ENCODE measurements at regions not wholly inside any gene's neighbourhood (a gene's known extent, or its start where the extent isn't known, plus 50 kb on each side); places are given as distances from the start of the nearest gene placed in this dataset.

GRCh38 chr3:159796226-159796625 lies 192.4 kb upstream of the IL12A start:
- Mint-ChIP-seq H3K27me3 (ENCODE audit: low read depth) (peaks cover 7% of the 10 kb centered on the region), H3K4me1 (ENCODE audit: low read depth) (peaks cover 3% of the 10 kb centered on the region), H3K9me3 (no peaks in the 10 kb centered on the region), H3K27ac (no peak overlapping the region), H3K4me3 (no peak overlapping the region), H3K36me3 (ENCODE audit: low read depth) (no peaks in the 10 kb centered on the region)
- CTCF ChIA-PET: interaction anchor here (1.4 kb wide), 1 partner anchor 9 kb away, joined by 3 read pairs; no protein-coding TSS in a partner anchor
- DNase-seq: no peak
- intact Hi-C loops (cut with micrococcal nuclease): no loop called here

GRCh38 chr3:159796744-159797143 lies 191.9 kb upstream of the IL12A start:
- no peak for DNase-seq
- CTCF ChIA-PET: interaction anchor here (1.4 kb wide), 1 partner anchor 8 kb away, joined by 3 read pairs; no protein-coding TSS in a partner anchor
- Mint-ChIP-seq H3K4me1 (ENCODE audit: low read depth) (peaks cover 3% of the 10 kb centered on the region), H3K36me3 (ENCODE audit: low read depth) (no peaks in the 10 kb centered on the region), H3K27ac (no peak overlapping the region), H3K4me3 (no peak overlapping the region), H3K9me3 (no peaks in the 10 kb centered on the region), H3K27me3 (ENCODE audit: low read depth) (peaks cover 7% of the 10 kb centered on the region)
- intact Hi-C loops (cut with micrococcal nuclease): no loop called here

GRCh38 chr3:159797771-159798170 lies 190.9 kb upstream of the IL12A start:
- intact Hi-C loops (cut with micrococcal nuclease): no loop called here
- no peak for DNase-seq
- no peak overlapping the region for H3K4me3 Mint-ChIP-seq
- H3K27ac Mint-ChIP-seq: no peak overlapping the region
- CTCF ChIA-PET: interaction anchor here (1.4 kb wide), 1 partner anchor 7 kb away, joined by 3 read pairs; no protein-coding TSS in a partner anchor
- no peaks in the 10 kb centered on the region for H3K36me3 Mint-ChIP-seq (ENCODE audit: low read depth)
- peaks cover 6% of the 10 kb centered on the region for H3K27me3 Mint-ChIP-seq (ENCODE audit: low read depth)
- H3K9me3 Mint-ChIP-seq: no peaks in the 10 kb centered on the region
- peaks cover 3% of the 10 kb centered on the region for H3K4me1 Mint-ChIP-seq (ENCODE audit: low read depth)

DNA sequence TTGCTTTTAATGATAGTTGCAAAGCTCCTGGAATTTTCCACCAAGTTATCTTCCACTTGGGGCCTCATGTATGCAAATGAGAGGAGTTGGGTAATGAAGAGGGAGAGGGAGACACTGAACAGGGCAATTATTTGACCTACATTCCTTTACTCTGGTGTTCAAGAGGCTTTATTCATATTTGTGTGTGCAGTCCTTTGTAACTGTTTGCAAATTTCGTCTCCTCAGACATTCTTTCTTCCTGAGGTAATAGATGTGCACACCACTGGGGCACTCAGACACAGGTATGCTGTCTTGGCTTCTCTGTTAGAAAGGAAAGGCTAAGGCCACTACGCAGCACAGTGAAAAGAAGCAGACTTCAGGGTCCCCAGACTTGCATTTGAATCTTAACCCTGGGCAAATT lies 189.7 kb upstream of the IL12A start:
- no peak overlapping the region for H3K4me3 Mint-ChIP-seq
- H3K9me3 Mint-ChIP-seq: no peaks in the 10 kb centered on the region
- CTCF ChIA-PET: no interaction called here
- H3K36me3 Mint-ChIP-seq (ENCODE audit: low read depth): no peaks in the 10 kb centered on the region
- no peak for DNase-seq
- H3K27ac Mint-ChIP-seq: no peak overlapping the region
- H3K27me3 Mint-ChIP-seq (ENCODE audit: low read depth): peaks cover 2% of the 10 kb centered on the region
- H3K4me1 Mint-ChIP-seq (ENCODE audit: low read depth): peaks cover 1% of the 10 kb centered on the region
- intact Hi-C loops (cut with micrococcal nuclease): no loop called here

- Mint-ChIP-seq H3K9me3 (no peaks in the 10 kb centered on the region), H3K4me1 (ENCODE audit: low read depth) (peaks cover 1% of the 10 kb centered on the region), H3K27ac (no peak overlapping the region), H3K27me3 (ENCODE audit: low read depth) (peaks cover 2% of the 10 kb centered on the region), H3K4me3 (no peak overlapping the region), H3K36me3 (ENCODE audit: low read depth) (no peaks in the 10 kb centered on the region)
- DNase-seq: no peak
- intact Hi-C loops (cut with micrococcal nuclease): loop anchor here (10.0 kb wide), 1 partner anchor 886 kb away; no protein-coding TSS in a partner anchor
- CTCF ChIA-PET: interaction anchor here (0.6 kb wide), 1 partner anchor 536 kb away, joined by 4 read pairs; no protein-coding TSS in a partner anchor
Observed at GRCh38 chr3:159800434-159801155, 188.0 kb upstream of the IL12A start.

DNA sequence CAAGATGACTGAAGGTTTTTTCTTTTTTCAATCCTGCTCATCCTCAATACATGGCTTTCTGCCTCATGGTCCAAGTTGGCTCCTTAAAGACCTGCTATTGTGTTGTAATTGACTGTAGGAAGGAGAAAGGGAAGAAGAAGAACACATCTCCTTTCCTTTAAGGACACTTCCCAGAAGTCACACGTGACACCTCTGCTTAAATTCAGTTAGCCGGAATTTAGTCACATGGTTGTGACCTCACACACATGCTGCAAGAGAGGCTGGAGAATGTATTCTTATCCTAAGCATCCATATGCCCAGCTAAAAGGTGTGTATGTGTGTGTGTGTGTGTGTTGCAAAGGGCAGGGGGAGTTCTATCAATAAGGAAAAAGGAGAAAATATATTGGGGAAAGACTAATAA lies 185.8 kb upstream of the IL12A start:
- CTCF ChIA-PET: no interaction called here
- Mint-ChIP-seq H3K36me3 (ENCODE audit: low read depth) (no peaks in the 10 kb centered on the region), H3K27ac (no peak overlapping the region), H3K4me3 (no peak overlapping the region), H3K27me3 (ENCODE audit: low read depth) (no peaks in the 10 kb centered on the region), H3K4me1 (ENCODE audit: low read depth) (no peaks in the 10 kb centered on the region), H3K9me3 (no peaks in the 10 kb centered on the region)
- no peak for DNase-seq
- intact Hi-C loops (cut with micrococcal nuclease): loop anchor here (10.0 kb wide), 1 partner anchor 888 kb away; no protein-coding TSS in a partner anchor

DNA sequence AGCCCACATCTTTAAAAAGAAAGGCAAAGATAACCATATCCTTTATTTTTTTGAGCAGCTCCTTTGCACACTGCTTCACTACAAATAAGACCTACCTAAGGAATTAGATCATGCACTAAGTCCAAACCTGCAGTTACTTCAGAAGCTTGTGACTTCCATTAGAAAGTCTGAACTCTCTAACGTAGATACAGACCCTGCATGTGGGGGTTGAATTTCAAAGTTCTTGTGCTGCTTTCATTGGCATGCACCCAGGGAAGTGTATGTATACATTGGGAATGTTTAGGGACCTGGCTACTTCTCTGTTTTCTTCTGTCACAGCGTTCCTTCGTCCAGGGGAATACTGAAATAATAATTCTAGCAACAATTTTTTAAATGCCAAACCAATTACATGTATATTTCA lies 185.2 kb upstream of the IL12A start:
- H3K36me3 Mint-ChIP-seq (ENCODE audit: low read depth): no peaks in the 10 kb centered on the region
- no peaks in the 10 kb centered on the region for H3K9me3 Mint-ChIP-seq
- H3K4me1 Mint-ChIP-seq (ENCODE audit: low read depth): no peaks in the 10 kb centered on the region
- no peaks in the 10 kb centered on the region for H3K27me3 Mint-ChIP-seq (ENCODE audit: low read depth)
- H3K27ac Mint-ChIP-seq: no peak overlapping the region
- no peak for DNase-seq
- CTCF ChIA-PET: interaction anchor here (0.8 kb wide), 1 partner anchor 531 kb away, joined by 3 read pairs; no protein-coding TSS in a partner anchor
- H3K4me3 Mint-ChIP-seq: no peak overlapping the region
- intact Hi-C loops (cut with micrococcal nuclease): loop anchor here (10.0 kb wide), 1 partner anchor 889 kb away; no protein-coding TSS in a partner anchor

GRCh38 chr3:159804726-159805410 lies 183.8 kb upstream of the IL12A start:
- CTCF ChIA-PET: interaction anchor here (0.7 to 2.4 kb wide), 5 partner anchors 8 to 544 kb away, joined by 3 to 16 read pairs (median 5); no protein-coding TSS in a partner anchor
- Mint-ChIP-seq H3K9me3 (no peaks in the 10 kb centered on the region), H3K4me3 (no peak overlapping the region), H3K4me1 (ENCODE audit: low read depth) (no peaks in the 10 kb centered on the region), H3K36me3 (ENCODE audit: low read depth) (no peaks in the 10 kb centered on the region), H3K27ac (no peak overlapping the region), H3K27me3 (ENCODE audit: low read depth) (no peaks in the 10 kb centered on the region)
- intact Hi-C loops (cut with micrococcal nuclease): loop anchor here (1.0 to 10.0 kb wide), 4 partner anchors 483 to 958 kb away; no protein-coding TSS in a partner anchor
- peak; percentile 57 for DNase-seq

DNA sequence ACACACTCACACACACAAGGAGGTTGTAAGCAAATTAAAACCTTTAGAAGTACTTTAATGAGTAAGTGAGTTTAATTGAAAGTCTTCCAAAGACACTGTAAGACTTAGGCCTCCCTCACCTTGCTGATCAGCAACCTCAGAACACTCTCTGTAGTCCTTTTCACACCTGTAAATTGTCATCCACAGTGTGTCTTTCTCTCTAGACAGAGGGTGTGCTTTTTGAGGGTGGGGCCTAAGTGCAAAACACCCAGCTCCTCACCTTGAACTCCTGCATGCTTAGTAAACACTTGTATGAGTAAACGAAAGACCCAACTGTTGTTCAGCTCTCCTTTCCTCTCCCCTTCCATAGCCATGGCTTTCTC lies 183.2 kb upstream of the IL12A start:
- no peak for DNase-seq
- CTCF ChIA-PET: interaction anchor here (1.2 to 2.4 kb wide), 4 partner anchors 8 to 539 kb away, joined by 3 to 16 read pairs (median 6); no protein-coding TSS in a partner anchor
- H3K27me3 Mint-ChIP-seq (ENCODE audit: low read depth): peaks cover 2% of the 10 kb centered on the region
- intact Hi-C loops (cut with micrococcal nuclease): loop anchor here (1.0 to 10.0 kb wide), 4 partner anchors 483 to 959 kb away; no protein-coding TSS in a partner anchor
- no peaks in the 10 kb centered on the region for H3K4me1 Mint-ChIP-seq (ENCODE audit: low read depth)
- H3K4me3 Mint-ChIP-seq: no peak overlapping the region
- no peaks in the 10 kb centered on the region for H3K36me3 Mint-ChIP-seq (ENCODE audit: low read depth)
- H3K27ac Mint-ChIP-seq: no peak overlapping the region
- H3K9me3 Mint-ChIP-seq: no peaks in the 10 kb centered on the region

DNA sequence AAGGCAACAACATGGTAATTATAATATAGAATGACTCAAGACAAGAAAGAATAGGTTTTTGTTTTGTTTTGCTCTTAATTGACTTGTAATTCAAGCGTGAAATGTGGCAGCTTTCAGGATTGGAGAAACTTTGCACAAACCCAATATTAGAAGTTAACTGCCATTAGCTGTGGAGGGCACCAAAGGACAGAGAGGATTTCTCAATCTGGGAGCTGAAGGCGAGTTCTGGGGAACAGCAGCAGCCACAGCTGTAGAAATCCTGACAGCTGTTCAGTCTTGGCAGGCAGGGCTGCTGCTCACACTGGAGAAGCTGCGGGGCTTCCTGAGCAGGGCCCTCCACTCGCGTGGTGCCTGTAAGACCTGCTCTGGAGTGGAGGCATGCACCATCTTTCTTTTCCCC lies 182.2 kb upstream of the IL12A start:
- no peak overlapping the region for H3K4me3 Mint-ChIP-seq
- H3K27me3 Mint-ChIP-seq (ENCODE audit: low read depth): peaks cover 2% of the 10 kb centered on the region
- CTCF ChIA-PET: interaction anchor here (0.6 to 2.4 kb wide), 4 partner anchors 13 to 540 kb away, joined by 3 to 16 read pairs (median 6); no protein-coding TSS in a partner anchor
- no peak overlapping the region for H3K27ac Mint-ChIP-seq
- no peaks in the 10 kb centered on the region for H3K36me3 Mint-ChIP-seq (ENCODE audit: low read depth)
- no peak for DNase-seq
- H3K4me1 Mint-ChIP-seq (ENCODE audit: low read depth): no peaks in the 10 kb centered on the region
- H3K9me3 Mint-ChIP-seq: no peaks in the 10 kb centered on the region
- intact Hi-C loops (cut with micrococcal nuclease): loop anchor here (10.0 kb wide), 1 partner anchor 892 kb away; no protein-coding TSS in a partner anchor

GRCh38 chr3:159807137-159808040 lies 181.2 kb upstream of the IL12A start:
- no peaks in the 10 kb centered on the region for H3K36me3 Mint-ChIP-seq (ENCODE audit: low read depth)
- no peak for DNase-seq
- intact Hi-C loops (cut with micrococcal nuclease): loop anchor here (10.0 kb wide), 1 partner anchor 893 kb away; no protein-coding TSS in a partner anchor
- H3K27ac Mint-ChIP-seq: no peak overlapping the region
- H3K4me1 Mint-ChIP-seq (ENCODE audit: low read depth): no peaks in the 10 kb centered on the region
- H3K4me3 Mint-ChIP-seq: no peak overlapping the region
- CTCF ChIA-PET: interaction anchor here (0.9 to 1.2 kb wide), 2 partner anchors 485 to 543 kb away, joined by 3 read pairs; no protein-coding TSS in a partner anchor
- H3K27me3 Mint-ChIP-seq (ENCODE audit: low read depth): peaks cover 2% of the 10 kb centered on the region
- no peaks in the 10 kb centered on the region for H3K9me3 Mint-ChIP-seq
